ENCODE measurements at regions not wholly inside any gene's neighbourhood (a gene's known extent, or its start where the extent isn't known, plus 50 kb on each side); places are given as distances from the start of the nearest gene placed in this dataset.

- no peaks in the 10 kb centered on the region for H3K79me2 ChIP-seq (ENCODE audit: control insufficient read depth, insufficient read depth, low read length)
- H3K27me3 ChIP-seq (ENCODE audit: control insufficient read depth, insufficient read depth, low read length): no peaks in the 10 kb centered on the region
- no peaks in the 10 kb centered on the region for H4K20me1 ChIP-seq (ENCODE audit: control insufficient read depth, extremely low read depth, insufficient read depth, low read length)
- TF ChIP-seq EZH2 (IDR thresholded peaks at IDR 0.05; ENCODE audit: low read length, missing control alignments): no peak
- H2AFZ ChIP-seq (ENCODE audit: low read length): no peak overlapping the region
- no peak for DNase-seq (ENCODE audit: low read depth in 2 of 2)
- H3K9me3 ChIP-seq (ENCODE audit: control insufficient read depth, insufficient read depth, low read depth, low read length): no peaks in the 10 kb centered on the region
- H3K36me3 ChIP-seq (ENCODE audit: control insufficient read depth, insufficient read depth, low read length): no peaks in the 10 kb centered on the region
- H3K4me3 ChIP-seq (replicated peaks in 1 of 4; ENCODE audit: control extremely low read depth in 1 of 4, insufficient read depth in 1 of 4, low read depth in 3 of 4, low read length in 4 of 4): no peak overlapping the region
- no peaks in the 10 kb centered on the region for H3K4me1 ChIP-seq (ENCODE audit: control insufficient read depth, extremely low read depth, insufficient read depth, low read length)
- H3K27ac ChIP-seq (ENCODE audit: insufficient read depth, low read length): no peak overlapping the region
- no peak overlapping the region for H3K9ac ChIP-seq (ENCODE audit: insufficient read depth, low read length)
- H3K4me2 ChIP-seq (ENCODE audit: extremely low read depth, insufficient read depth, low read length): no peak overlapping the region
Observed at GRCh38 chr7:28260969-28261368, 80.4 kb upstream of the JAZF1 start.

DNA sequence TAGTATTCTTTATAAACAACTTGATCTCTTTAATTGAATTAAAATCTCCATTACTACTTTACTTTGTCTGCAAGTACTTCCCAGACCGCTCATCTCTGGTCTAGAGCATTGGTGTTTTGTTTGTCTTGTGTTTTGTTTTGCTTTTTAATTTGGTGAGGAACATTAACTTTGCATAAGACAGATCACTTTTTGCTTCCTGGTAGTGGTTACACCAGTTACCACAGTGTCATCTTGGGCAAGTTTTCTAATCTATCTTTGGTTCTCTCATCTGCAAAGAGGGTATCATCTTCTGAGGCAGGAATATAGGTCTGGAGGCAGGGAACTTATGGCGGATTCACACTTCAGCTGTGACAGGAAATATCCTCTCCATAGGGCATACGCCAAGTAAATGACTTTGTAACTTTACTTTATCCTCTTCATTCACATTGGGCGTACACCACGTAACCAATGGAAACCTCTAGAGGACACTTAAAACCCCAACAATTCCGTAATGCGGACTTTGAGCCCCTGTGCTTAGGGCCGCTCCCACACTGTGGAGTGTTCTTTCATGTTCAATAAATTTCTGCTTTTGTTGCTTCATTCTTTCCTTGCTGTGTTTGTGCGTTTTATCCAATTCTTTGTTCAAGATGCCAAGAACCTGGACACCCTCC is 83.2 kb upstream of the JAZF1 start:
- no peak overlapping the region for H2AFZ ChIP-seq (ENCODE audit: low read length)
- H3K27me3 ChIP-seq (ENCODE audit: control insufficient read depth, insufficient read depth, low read length): no peaks in the 10 kb centered on the region
- H3K9ac ChIP-seq (ENCODE audit: insufficient read depth, low read length): no peak overlapping the region
- no peak for DNase-seq (ENCODE audit: low read depth in 2 of 2)
- no peaks in the 10 kb centered on the region for H4K20me1 ChIP-seq (ENCODE audit: control insufficient read depth, extremely low read depth, insufficient read depth, low read length)
- H3K36me3 ChIP-seq (ENCODE audit: control insufficient read depth, insufficient read depth, low read length): no peaks in the 10 kb centered on the region
- no peak overlapping the region for H3K4me2 ChIP-seq (ENCODE audit: extremely low read depth, insufficient read depth, low read length)
- no peaks in the 10 kb centered on the region for H3K9me3 ChIP-seq (ENCODE audit: control insufficient read depth, insufficient read depth, low read depth, low read length)
- no peaks in the 10 kb centered on the region for H3K4me1 ChIP-seq (ENCODE audit: control insufficient read depth, extremely low read depth, insufficient read depth, low read length)
- no peak overlapping the region for H3K4me3 ChIP-seq (replicated peaks in 1 of 4; ENCODE audit: control extremely low read depth in 1 of 4, insufficient read depth in 1 of 4, low read depth in 3 of 4, low read length in 4 of 4)
- no peak overlapping the region for H3K27ac ChIP-seq (ENCODE audit: insufficient read depth, low read length)
- no peaks in the 10 kb centered on the region for H3K79me2 ChIP-seq (ENCODE audit: control insufficient read depth, insufficient read depth, low read length)
- TF ChIP-seq EZH2 (IDR thresholded peaks at IDR 0.05; ENCODE audit: low read length, missing control alignments): no peak
- TF ChIP-seq, protein P1, sequence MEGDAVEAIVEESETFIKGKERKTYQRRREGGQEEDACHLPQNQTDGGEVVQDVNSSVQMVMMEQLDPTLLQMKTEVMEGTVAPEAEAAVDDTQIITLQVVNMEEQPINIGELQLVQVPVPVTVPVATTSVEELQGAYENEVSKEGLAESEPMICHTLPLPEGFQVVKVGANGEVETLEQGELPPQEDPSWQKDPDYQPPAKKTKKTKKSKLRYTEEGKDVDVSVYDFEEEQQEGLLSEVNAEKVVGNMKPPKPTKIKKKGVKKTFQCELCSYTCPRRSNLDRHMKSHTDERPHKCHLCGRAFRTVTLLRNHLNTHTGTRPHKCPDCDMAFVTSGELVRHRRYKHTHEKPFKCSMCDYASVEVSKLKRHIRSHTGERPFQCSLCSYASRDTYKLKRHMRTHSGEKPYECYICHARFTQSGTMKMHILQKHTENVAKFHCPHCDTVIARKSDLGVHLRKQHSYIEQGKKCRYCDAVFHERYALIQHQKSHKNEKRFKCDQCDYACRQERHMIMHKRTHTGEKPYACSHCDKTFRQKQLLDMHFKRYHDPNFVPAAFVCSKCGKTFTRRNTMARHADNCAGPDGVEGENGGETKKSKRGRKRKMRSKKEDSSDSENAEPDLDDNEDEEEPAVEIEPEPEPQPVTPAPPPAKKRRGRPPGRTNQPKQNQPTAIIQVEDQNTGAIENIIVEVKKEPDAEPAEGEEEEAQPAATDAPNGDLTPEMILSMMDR (conservative IDR thresholded peaks at IDR 0.05 in 1 of 2, IDR thresholded peaks at IDR 0.05 in 1 of 2; ENCODE audit: low read depth in 1 of 2, low read length in 2 of 2): no peak

- TF ChIP-seq EZH2 (IDR thresholded peaks at IDR 0.05; ENCODE audit: low read length, missing control alignments): no peak
- TF ChIP-seq, protein P1 (conservative IDR thresholded peaks at IDR 0.05 in 1 of 2, IDR thresholded peaks at IDR 0.05 in 1 of 2; ENCODE audit: low read depth in 1 of 2, low read length in 2 of 2): no peak
Observed at GRCh38 chr7:28266402-28266801, 85.8 kb upstream of the JAZF1 start.

More at GRCh38 chr7:28266402-28266801, 85.8 kb upstream of the JAZF1 start:
- no peak overlapping the region for H2AFZ ChIP-seq (ENCODE audit: low read length)
- no peak overlapping the region for H3K9ac ChIP-seq (ENCODE audit: insufficient read depth, low read length)
- H3K4me1 ChIP-seq (ENCODE audit: control insufficient read depth, extremely low read depth, insufficient read depth, low read length): no peaks in the 10 kb centered on the region
- no peaks in the 10 kb centered on the region for H3K36me3 ChIP-seq (ENCODE audit: control insufficient read depth, insufficient read depth, low read length)
- no peaks in the 10 kb centered on the region for H4K20me1 ChIP-seq (ENCODE audit: control insufficient read depth, extremely low read depth, insufficient read depth, low read length)
- H3K4me3 ChIP-seq (replicated peaks in 1 of 4; ENCODE audit: control extremely low read depth in 1 of 4, insufficient read depth in 1 of 4, low read depth in 3 of 4, low read length in 4 of 4): no peak overlapping the region
- no peak overlapping the region for H3K27ac ChIP-seq (ENCODE audit: insufficient read depth, low read length)
- DNase-seq (ENCODE audit: low read depth in 2 of 2): peak; percentile 4 to 8
- H3K27me3 ChIP-seq (ENCODE audit: control insufficient read depth, insufficient read depth, low read length): no peaks in the 10 kb centered on the region
- no peaks in the 10 kb centered on the region for H3K79me2 ChIP-seq (ENCODE audit: control insufficient read depth, insufficient read depth, low read length)
- no peak overlapping the region for H3K4me2 ChIP-seq (ENCODE audit: extremely low read depth, insufficient read depth, low read length)
- no peaks in the 10 kb centered on the region for H3K9me3 ChIP-seq (ENCODE audit: control insufficient read depth, insufficient read depth, low read depth, low read length)
